ENCODE measurements at regions not wholly inside any gene's neighbourhood (a gene's known extent, or its start where the extent isn't known, plus 50 kb on each side); places are given as distances from the start of the nearest gene placed in this dataset.

GRCh38 chr6:227074-227782, 65.1 kb upstream of the DUSP22 start:
- no peak for FAIRE-seq

- FAIRE-seq: no peak
These were observed 64.4 kb upstream of the DUSP22 start for GRCh38 chr6:227812-228338.

GRCh38 chr6:228881-229651, 63.2 kb upstream of the DUSP22 start:
- FAIRE-seq: no peak

- FAIRE-seq: no peak
These were observed 60.5 kb upstream of the DUSP22 start for GRCh38 chr6:231779-232178.

GRCh38 chr6:232982-233640, 59.2 kb upstream of the DUSP22 start:
- FAIRE-seq: no peak

GRCh38 chr6:234706-235372, 57.4 kb upstream of the DUSP22 start:
- no peak for FAIRE-seq

GRCh38 chr6:235763-236360, 56.4 kb upstream of the DUSP22 start:
- no peak for FAIRE-seq

- FAIRE-seq: no peak
These were observed 55.8 kb upstream of the DUSP22 start for GRCh38 chr6:236519-236918.

- no peak for FAIRE-seq
These were observed 52.1 kb upstream of the DUSP22 start for GRCh38 chr6:240151-240550.

GRCh38 chr6:241336-241865, 50.9 kb upstream of the DUSP22 start:
- FAIRE-seq: no peak
